ENCODE measurements at regions not wholly inside any gene's neighbourhood (a gene's known extent, or its start where the extent isn't known, plus 50 kb on each side); places are given as distances from the start of the nearest gene placed in this dataset.
"Not testable (repeated sequence)": the region's sequence is repeated elsewhere in the genome, so short reads cannot be mapped to it uniquely, and the experiment has no call there.

DNA sequence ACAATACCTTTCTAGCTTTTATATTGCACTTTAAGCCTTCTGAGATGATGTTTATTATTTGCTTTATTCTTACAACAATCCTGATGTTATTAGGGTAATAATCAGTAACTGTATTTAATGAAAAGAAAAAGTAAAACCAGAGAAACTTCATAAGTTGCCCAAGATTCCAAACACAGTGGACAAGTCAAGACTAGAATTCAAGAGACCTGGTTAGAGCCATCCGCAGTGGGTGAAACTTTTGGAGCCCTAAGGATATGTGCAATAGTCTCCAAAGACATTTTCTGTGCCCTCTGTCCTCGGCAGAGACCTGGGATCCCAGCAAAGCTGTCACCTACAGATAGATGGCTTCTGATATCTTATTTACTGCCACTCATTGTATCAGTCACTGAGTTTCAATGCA is 106.8 kb upstream of the DPT start:
- Mint-ChIP-seq H3K27ac (ENCODE audit: low read depth, unreplicated experiment) (no peak overlapping the region), H3K9me3 (ENCODE audit: unreplicated experiment) (no peaks in the 10 kb centered on the region), H3K4me3 (ENCODE audit: unreplicated experiment) (no peak overlapping the region), H3K4me1 (ENCODE audit: insufficient read depth, unreplicated experiment) (no peaks in the 10 kb centered on the region), H3K36me3 (ENCODE audit: insufficient read depth, unreplicated experiment) (no peaks in the 10 kb centered on the region), H3K27me3 (ENCODE audit: insufficient read depth, unreplicated experiment) (no peaks in the 10 kb centered on the region)
- intact Hi-C loops (cut with micrococcal nuclease): no loop called here
- POLR2A ChIA-PET: no interaction called here
- no TSS peak for BruUV-seq (replicated peaks)
- no peak for DNase-seq (ENCODE audit: unreplicated experiment)
- TF ChIP-seq, protein P1, sequence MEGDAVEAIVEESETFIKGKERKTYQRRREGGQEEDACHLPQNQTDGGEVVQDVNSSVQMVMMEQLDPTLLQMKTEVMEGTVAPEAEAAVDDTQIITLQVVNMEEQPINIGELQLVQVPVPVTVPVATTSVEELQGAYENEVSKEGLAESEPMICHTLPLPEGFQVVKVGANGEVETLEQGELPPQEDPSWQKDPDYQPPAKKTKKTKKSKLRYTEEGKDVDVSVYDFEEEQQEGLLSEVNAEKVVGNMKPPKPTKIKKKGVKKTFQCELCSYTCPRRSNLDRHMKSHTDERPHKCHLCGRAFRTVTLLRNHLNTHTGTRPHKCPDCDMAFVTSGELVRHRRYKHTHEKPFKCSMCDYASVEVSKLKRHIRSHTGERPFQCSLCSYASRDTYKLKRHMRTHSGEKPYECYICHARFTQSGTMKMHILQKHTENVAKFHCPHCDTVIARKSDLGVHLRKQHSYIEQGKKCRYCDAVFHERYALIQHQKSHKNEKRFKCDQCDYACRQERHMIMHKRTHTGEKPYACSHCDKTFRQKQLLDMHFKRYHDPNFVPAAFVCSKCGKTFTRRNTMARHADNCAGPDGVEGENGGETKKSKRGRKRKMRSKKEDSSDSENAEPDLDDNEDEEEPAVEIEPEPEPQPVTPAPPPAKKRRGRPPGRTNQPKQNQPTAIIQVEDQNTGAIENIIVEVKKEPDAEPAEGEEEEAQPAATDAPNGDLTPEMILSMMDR (IDR thresholded peaks at IDR 0.05; ENCODE audit: unreplicated experiment): no peak
- CTCF ChIA-PET: interaction anchor here (1.4 kb wide), 1 partner anchor 27 kb away, joined by 3 read pairs; no protein-coding TSS in a partner anchor

DNA sequence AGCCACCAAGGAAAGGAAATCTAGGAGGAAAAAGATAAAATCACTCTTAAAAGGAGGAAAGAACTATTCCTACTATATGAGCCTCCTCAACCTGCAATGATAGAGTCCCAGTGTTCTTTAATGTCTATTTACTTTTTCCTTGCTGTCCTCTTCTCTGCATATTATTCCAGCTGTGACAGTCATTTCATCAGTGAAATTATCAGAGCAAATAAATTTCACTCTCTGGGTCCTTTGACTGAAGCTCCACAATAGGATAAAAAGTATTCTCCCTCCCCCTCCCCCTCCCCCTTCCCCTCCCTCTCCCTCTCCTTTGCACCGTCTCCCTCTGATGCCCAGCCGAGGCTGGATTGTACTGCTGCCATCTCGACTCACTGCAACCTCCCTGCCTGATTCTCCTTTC is 107.5 kb upstream of the DPT start:
- POLR2A ChIA-PET: interaction anchor here (0.6 kb wide), 1 partner anchor 526 kb away, joined by 3 read pairs; no protein-coding TSS in a partner anchor
- H3K4me1 Mint-ChIP-seq (ENCODE audit: insufficient read depth, unreplicated experiment): no peaks in the 10 kb centered on the region
- BruUV-seq (replicated peaks): no TSS peak

DNA sequence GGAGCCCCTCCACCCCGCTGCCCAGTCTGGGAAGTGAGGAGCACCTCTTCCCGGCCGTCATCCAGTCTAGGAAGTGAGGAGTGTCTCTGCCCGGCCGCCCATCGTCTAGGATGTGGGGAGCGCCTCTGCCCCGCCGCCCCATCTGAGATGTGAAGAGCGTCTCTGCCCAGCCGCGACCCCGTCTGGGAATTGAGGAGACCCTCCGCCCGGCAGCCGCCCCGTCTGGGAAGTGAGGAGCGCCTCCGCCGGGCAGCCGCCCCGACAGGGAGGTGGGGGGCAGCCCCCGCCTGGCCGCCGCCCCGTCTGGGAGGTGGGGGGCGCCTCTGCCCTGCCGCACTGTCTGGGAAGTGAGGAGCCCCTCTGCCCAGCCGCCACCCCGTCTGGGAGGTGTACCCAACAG is 108.2 kb upstream of the DPT start:
- BruUV-seq (replicated peaks); CTCF ChIA-PET; POLR2A ChIA-PET: not testable (repeated sequence)

More for the DNA sequence above, 107.5 kb upstream of the DPT start:
- H3K4me3 Mint-ChIP-seq (ENCODE audit: unreplicated experiment): no peak overlapping the region
- H3K27ac Mint-ChIP-seq (ENCODE audit: low read depth, unreplicated experiment): no peak overlapping the region
- intact Hi-C loops (cut with micrococcal nuclease): no loop called here
- H3K27me3 Mint-ChIP-seq (ENCODE audit: insufficient read depth, unreplicated experiment): no peaks in the 10 kb centered on the region
- CTCF ChIA-PET: interaction anchor here (0.6 to 1.4 kb wide), 2 partner anchors 28 to 80 kb away, joined by 3 read pairs; no protein-coding TSS in a partner anchor
- no peaks in the 10 kb centered on the region for H3K9me3 Mint-ChIP-seq (ENCODE audit: unreplicated experiment)
- TF ChIP-seq, protein P1 (IDR thresholded peaks at IDR 0.05; ENCODE audit: unreplicated experiment): no peak
- no peaks in the 10 kb centered on the region for H3K36me3 Mint-ChIP-seq (ENCODE audit: insufficient read depth, unreplicated experiment)
- no peak for DNase-seq (ENCODE audit: unreplicated experiment)

DNA sequence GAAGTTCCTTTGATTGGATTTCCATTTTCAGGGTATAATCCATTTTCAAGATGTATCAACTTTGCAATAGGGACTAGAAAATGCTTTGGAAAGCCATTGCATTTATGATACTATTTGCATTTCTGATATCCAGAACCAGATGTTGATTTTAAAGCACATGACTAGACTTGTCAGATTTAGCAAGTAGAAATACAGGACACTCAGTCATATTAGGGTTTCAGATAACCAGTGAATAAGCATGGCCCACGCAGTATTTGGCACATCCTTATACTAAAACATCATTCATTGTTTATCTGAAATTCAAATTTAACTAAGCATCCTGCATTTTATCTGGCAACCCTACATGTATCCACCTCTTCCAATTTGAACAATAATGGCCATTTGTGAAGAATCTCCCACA is 113.3 kb upstream of the DPT start:
- ChIA-PET CTCF (interaction anchor here (0.7 kb wide), 1 partner anchor 499 kb away, joined by 3 read pairs; no protein-coding TSS in a partner anchor), POLR2A (interaction anchor here (0.7 to 1.0 kb wide), 2 partner anchors 11 to 129 kb away, joined by 3 read pairs; no protein-coding TSS in a partner anchor)
- intact Hi-C loops (cut with micrococcal nuclease): no loop called here
- Mint-ChIP-seq H3K4me1 (ENCODE audit: insufficient read depth, unreplicated experiment) (no peaks in the 10 kb centered on the region), H3K9me3 (ENCODE audit: unreplicated experiment) (no peaks in the 10 kb centered on the region), H3K36me3 (ENCODE audit: insufficient read depth, unreplicated experiment) (no peaks in the 10 kb centered on the region), H3K27ac (ENCODE audit: low read depth, unreplicated experiment) (no peak overlapping the region), H3K27me3 (ENCODE audit: insufficient read depth, unreplicated experiment) (no peaks in the 10 kb centered on the region), H3K4me3 (ENCODE audit: unreplicated experiment) (no peak overlapping the region)
- no TSS peak for BruUV-seq (replicated peaks)
- TF ChIP-seq, protein P1 (IDR thresholded peaks at IDR 0.05; ENCODE audit: unreplicated experiment): no peak
- no peak for DNase-seq (ENCODE audit: unreplicated experiment)

More for the DNA sequence above, 108.2 kb upstream of the DPT start:
- H3K36me3 Mint-ChIP-seq (ENCODE audit: insufficient read depth, unreplicated experiment); DNase-seq (ENCODE audit: unreplicated experiment); H3K27ac Mint-ChIP-seq (ENCODE audit: low read depth, unreplicated experiment); H3K4me1 Mint-ChIP-seq (ENCODE audit: insufficient read depth, unreplicated experiment); H3K27me3 Mint-ChIP-seq (ENCODE audit: insufficient read depth, unreplicated experiment); H3K4me3 Mint-ChIP-seq (ENCODE audit: unreplicated experiment); intact Hi-C loops (cut with micrococcal nuclease); H3K9me3 Mint-ChIP-seq (ENCODE audit: unreplicated experiment): not testable (repeated sequence)

DNA sequence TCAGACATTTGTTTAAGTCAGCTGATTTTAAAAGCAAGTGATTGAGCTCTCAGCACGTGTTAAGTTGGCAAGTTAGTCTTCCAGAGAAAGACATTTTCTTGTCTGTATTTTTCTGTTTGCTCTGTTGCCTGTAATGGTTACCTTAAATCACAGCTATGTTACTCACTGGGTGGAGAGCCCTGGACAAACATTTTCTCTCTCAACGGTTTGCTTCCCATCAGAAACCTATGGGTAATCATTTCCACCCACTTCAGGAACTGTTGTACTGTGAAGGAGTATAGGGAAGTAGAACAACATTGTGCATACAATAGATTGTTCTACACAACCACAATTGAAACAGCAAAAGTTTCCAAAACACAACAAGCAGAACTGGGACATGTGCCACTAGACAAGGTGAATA is 113.9 kb upstream of the DPT start:
- Mint-ChIP-seq H3K4me3 (ENCODE audit: unreplicated experiment) (no peak overlapping the region), H3K27me3 (ENCODE audit: insufficient read depth, unreplicated experiment) (no peaks in the 10 kb centered on the region), H3K27ac (ENCODE audit: low read depth, unreplicated experiment) (no peak overlapping the region), H3K36me3 (ENCODE audit: insufficient read depth, unreplicated experiment) (no peaks in the 10 kb centered on the region), H3K9me3 (ENCODE audit: unreplicated experiment) (no peaks in the 10 kb centered on the region), H3K4me1 (ENCODE audit: insufficient read depth, unreplicated experiment) (no peaks in the 10 kb centered on the region)
- POLR2A ChIA-PET: interaction anchor here (0.7 to 1.0 kb wide), 2 partner anchors 12 to 129 kb away, joined by 3 read pairs; no protein-coding TSS in a partner anchor
- DNase-seq (ENCODE audit: unreplicated experiment): no peak
- CTCF ChIA-PET: interaction anchor here (0.7 kb wide), 1 partner anchor 500 kb away, joined by 3 read pairs; no protein-coding TSS in a partner anchor
- intact Hi-C loops (cut with micrococcal nuclease): no loop called here
- BruUV-seq (replicated peaks): no TSS peak
- TF ChIP-seq, protein P1 (IDR thresholded peaks at IDR 0.05; ENCODE audit: unreplicated experiment): no peak
